ENCODE measurements at regions not wholly inside any gene's neighbourhood (a gene's known extent, or its start where the extent isn't known, plus 50 kb on each side); places are given as distances from the start of the nearest gene placed in this dataset.

GRCh38 chr1:81032973-81033425, 767.7 kb upstream of the ADGRL2 start:
- Histone ChIP-seq H3K27ac (no peak overlapping the region), H3K4me1 (replicated peaks in 1 of 2) (no peaks in the 10 kb centered on the region), H3K9me3 (replicated peaks in 1 of 3) (no peaks in the 10 kb centered on the region), H3K4me3 (no peak overlapping the region), H3K36me3 (replicated peaks in 1 of 2) (no peaks in the 10 kb centered on the region), H3K27me3 (no peaks in the 10 kb centered on the region)
- DNase-seq: no peak
- intact Hi-C loops (cut with DNase I): no loop called here
- TF ChIP-seq CTCF (IDR thresholded peaks at IDR 0.05) (no peak), POLR2A (IDR thresholded peaks at IDR 0.05) (no peak)
- 91 to 94% (median 93%) methylated on average over 5 of the region's 5 CpGs for WGBS, 4 donors

GRCh38 chr1:81032374-81032773, 768.4 kb upstream of the ADGRL2 start:
- Histone ChIP-seq H3K4me3 (no peak overlapping the region), H3K4me1 (replicated peaks in 1 of 2) (no peaks in the 10 kb centered on the region), H3K27ac (no peak overlapping the region), H3K9me3 (replicated peaks in 1 of 3) (no peaks in the 10 kb centered on the region), H3K36me3 (replicated peaks in 1 of 2) (no peaks in the 10 kb centered on the region), H3K27me3 (no peaks in the 10 kb centered on the region)
- TF ChIP-seq POLR2A (IDR thresholded peaks at IDR 0.05) (no peak), CTCF (IDR thresholded peaks at IDR 0.05) (no peak)
- no peak for DNase-seq
- WGBS, 4 donors: 87 to 89% (median 88%) methylated on average over 7 of the region's 7 CpGs
- intact Hi-C loops (cut with DNase I): no loop called here

- Histone ChIP-seq H3K27ac (no peak overlapping the region), H3K4me1 (replicated peaks in 1 of 2) (no peaks in the 10 kb centered on the region), H3K4me3 (no peak overlapping the region), H3K36me3 (replicated peaks in 1 of 2) (no peaks in the 10 kb centered on the region), H3K9me3 (replicated peaks in 1 of 3) (no peaks in the 10 kb centered on the region), H3K27me3 (no peaks in the 10 kb centered on the region)
- 78 to 88% (median 84%) methylated on average over 3 of the region's 3 CpGs for WGBS, 4 donors
- TF ChIP-seq CTCF (IDR thresholded peaks at IDR 0.05) (no peak), POLR2A (IDR thresholded peaks at IDR 0.05) (no peak)
- DNase-seq: no peak
- intact Hi-C loops (cut with DNase I): no loop called here
Observed at GRCh38 chr1:81030441-81030840, 770.3 kb upstream of the ADGRL2 start.

DNA sequence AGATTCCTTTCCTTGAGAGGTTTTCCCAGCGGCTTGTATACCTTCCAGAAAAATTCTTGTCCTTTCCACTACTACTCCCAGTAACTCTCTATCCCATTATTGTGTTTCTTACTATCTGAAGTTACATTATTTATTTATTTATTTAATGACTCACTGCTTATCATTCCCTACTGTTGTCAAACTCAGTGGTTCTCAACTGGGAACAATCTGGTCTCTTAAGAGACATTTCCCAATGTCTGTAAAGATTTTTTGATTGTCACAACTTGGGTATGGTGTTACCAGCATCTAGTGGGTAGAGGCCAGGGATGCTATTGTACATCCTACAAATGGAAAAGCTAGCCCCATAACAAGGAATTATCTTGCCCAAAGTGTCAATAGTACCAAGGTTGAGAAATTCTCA, 771.5 kb upstream of the ADGRL2 start:
- TF ChIP-seq POLR2A (IDR thresholded peaks at IDR 0.05): no peak
- TF ChIP-seq CTCF (IDR thresholded peaks at IDR 0.05): no peak
- DNase-seq: no peak
- no peaks in the 10 kb centered on the region for H3K27me3 ChIP-seq
- no peaks in the 10 kb centered on the region for H3K9me3 ChIP-seq (replicated peaks in 1 of 3)
- H3K4me1 ChIP-seq (replicated peaks in 1 of 2): no peaks in the 10 kb centered on the region
- intact Hi-C loops (cut with DNase I): no loop called here
- H3K4me3 ChIP-seq: no peak overlapping the region
- no peak overlapping the region for H3K27ac ChIP-seq
- WGBS, 4 donors: 92 to 98% (median 93%) methylated on average over 1 of the region's 1 CpG
- H3K36me3 ChIP-seq (replicated peaks in 1 of 2): no peaks in the 10 kb centered on the region

Measured in adrenal gland (tissue), 9 donors.